ENCODE measurements at regions not wholly inside any gene's neighbourhood (a gene's known extent, or its start where the extent isn't known, plus 50 kb on each side); places are given as distances from the start of the nearest gene placed in this dataset.
"Not testable (repeated sequence)": the region's sequence is repeated elsewhere in the genome, so short reads cannot be mapped to it uniquely, and the experiment has no call there.

DNA sequence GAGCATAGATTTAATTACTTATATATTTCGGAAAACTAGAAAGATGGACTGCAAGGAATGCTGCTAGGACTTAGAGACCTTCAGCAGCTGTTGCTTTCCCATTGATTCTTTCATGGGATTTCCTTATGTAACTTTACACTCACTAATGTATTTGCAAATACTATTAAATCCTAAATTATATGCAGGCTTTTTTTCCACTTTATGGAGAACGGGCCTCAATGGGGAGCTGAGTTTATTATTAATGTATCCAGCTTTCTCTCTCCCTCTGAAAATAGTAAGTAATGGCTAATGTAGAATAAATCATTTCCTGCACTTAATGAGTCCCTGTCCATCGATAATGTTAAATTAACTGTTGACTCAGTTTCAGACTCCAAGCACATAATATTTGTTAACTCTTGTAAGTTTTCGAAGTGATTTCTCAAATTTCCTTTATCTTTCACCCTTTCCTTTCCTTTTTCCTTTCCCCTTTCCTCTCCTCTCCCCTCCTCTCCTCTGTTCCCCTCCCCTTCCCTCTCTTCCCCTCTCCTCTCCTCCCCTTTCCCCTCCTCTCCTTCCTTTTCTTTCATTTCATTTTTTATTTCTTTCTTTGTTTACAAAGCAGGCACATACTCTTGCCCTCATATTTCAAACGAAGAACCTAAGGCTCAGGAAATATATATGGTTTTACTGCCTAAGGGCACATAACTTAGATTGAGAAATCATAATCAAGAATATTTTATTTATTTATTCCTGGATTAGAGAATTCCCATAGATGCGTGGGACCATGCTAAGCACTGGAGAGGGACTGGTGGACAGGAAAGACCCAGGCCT lies 503.6 kb downstream of the MMUT start:
- no peak for DNase-seq (ENCODE audit: extremely low read depth, low read depth)
- no peak overlapping the region for H3K4me3 ChIP-seq (replicated peaks; ENCODE audit: low read depth, low read length)
- TF ChIP-seq, protein P1, sequence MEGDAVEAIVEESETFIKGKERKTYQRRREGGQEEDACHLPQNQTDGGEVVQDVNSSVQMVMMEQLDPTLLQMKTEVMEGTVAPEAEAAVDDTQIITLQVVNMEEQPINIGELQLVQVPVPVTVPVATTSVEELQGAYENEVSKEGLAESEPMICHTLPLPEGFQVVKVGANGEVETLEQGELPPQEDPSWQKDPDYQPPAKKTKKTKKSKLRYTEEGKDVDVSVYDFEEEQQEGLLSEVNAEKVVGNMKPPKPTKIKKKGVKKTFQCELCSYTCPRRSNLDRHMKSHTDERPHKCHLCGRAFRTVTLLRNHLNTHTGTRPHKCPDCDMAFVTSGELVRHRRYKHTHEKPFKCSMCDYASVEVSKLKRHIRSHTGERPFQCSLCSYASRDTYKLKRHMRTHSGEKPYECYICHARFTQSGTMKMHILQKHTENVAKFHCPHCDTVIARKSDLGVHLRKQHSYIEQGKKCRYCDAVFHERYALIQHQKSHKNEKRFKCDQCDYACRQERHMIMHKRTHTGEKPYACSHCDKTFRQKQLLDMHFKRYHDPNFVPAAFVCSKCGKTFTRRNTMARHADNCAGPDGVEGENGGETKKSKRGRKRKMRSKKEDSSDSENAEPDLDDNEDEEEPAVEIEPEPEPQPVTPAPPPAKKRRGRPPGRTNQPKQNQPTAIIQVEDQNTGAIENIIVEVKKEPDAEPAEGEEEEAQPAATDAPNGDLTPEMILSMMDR (IDR thresholded peaks at IDR 0.05; ENCODE audit: low read depth, low read length, missing control alignments): no peak

DNA sequence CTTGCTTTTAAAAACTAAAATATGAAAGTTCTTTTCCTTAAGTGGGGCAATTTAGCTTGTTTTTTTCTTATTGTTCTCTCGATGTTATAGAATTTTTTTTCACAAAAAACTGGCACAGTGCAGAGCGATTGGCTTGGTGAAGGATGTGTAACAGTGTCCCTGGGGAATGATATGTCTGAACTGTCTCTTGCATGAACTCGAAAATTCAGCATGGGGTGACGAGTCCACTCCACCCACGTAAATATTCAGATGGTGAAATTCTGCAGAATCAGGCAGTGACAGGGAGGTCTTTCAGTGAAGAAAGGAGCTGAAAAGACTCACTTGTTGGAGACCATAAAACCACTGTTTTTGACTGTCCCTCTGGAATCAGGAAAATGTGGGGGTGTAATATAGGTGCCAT lies 505.3 kb downstream of the MMUT start:
- no peak for DNase-seq (ENCODE audit: extremely low read depth, low read depth)
- no peak overlapping the region for H3K4me3 ChIP-seq (replicated peaks; ENCODE audit: low read depth, low read length)
- TF ChIP-seq, protein P1 (IDR thresholded peaks at IDR 0.05; ENCODE audit: low read depth, low read length, missing control alignments): no peak

DNA sequence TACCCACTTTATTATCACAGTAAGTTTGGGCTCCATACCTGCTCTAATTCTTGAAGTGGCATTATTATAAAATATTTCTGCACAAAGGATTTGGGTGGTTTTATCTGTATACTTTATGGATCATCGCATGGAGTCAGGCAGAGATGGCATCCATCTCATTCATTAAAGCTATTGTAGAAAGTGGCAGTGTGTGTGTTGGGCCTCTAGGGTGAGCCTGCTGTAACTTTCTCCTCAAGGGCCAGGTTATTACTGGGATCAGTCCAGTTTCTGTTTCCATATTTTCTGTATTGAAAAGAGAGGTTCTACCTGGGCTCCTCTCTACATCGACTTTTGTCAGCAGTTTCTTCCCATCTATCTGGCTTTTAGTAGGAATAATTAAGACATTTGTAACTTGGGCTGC lies 511.1 kb downstream of the MMUT start:
- DNase-seq (ENCODE audit: extremely low read depth, low read depth): no peak
- no peak overlapping the region for H3K4me3 ChIP-seq (replicated peaks; ENCODE audit: low read depth, low read length)
- TF ChIP-seq, protein P1 (IDR thresholded peaks at IDR 0.05; ENCODE audit: low read depth, low read length, missing control alignments): no peak

DNA sequence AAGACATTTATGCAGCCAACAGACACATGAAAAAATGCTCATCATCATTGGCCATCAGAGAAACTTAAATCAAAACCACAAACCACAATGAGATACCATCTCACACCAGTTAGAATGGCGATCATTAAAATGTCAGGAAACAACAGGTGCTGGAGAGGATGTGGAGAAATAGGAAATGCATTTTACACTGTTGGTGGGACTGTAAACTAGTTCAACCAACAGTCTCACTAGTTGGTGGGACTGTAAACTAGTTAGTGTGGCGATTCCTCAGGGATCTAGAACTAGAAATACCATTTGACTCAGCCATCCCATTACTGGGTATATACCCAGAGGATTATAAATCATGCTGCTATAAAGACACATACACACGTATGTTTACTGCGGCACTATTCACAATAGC lies 518.8 kb downstream of the MMUT start:
- not testable (repeated sequence) for H3K4me3 ChIP-seq (replicated peaks; ENCODE audit: low read depth, low read length); DNase-seq (ENCODE audit: extremely low read depth, low read depth)

DNA sequence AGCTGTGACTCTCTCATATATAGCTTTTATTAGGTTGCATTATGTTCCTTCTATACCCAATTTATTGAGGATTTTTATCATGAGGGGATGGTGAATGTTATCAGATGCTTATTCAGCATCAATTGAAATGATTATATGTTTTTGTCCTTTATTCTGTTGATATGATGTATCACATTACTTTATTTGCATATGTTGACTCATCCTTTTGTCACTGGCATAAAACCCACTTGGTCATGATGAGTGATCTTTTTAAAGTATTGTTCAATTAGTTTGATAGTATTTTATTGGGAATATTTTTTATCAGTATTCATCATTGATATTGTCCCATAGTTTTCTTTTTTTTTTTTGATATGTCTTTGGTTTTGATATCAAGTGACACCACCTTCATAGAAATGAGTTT lies 529.9 kb downstream of the MMUT start:
- TF ChIP-seq, protein P1 (IDR thresholded peaks at IDR 0.05; ENCODE audit: low read depth, low read length, missing control alignments): no peak

DNA sequence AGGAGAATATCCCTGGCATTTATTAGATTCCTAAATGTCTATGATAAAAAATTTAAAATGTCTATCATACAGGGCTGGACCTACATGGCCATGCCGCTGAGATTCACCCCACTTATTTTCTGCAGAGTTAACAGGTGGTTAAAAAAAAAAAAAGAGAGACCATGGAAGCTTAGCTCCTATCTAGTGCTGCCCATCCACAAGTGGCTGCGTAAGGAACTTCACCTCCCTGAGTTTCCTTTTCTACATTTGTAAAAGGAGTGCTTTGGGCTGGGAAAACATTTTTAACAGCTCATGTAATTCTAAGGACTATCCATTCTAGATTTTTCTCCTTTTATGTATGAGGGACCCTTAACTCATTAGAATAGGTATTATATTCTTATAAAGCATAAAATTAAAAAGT lies 534.1 kb downstream of the MMUT start:
- DNase-seq (ENCODE audit: extremely low read depth, low read depth): no peak
- H3K4me3 ChIP-seq (replicated peaks; ENCODE audit: low read depth, low read length): no peak overlapping the region

More for the DNA sequence above, 529.9 kb downstream of the MMUT start:
- no peak overlapping the region for H3K4me3 ChIP-seq (replicated peaks; ENCODE audit: low read depth, low read length)
- no peak for DNase-seq (ENCODE audit: extremely low read depth, low read depth)

DNA sequence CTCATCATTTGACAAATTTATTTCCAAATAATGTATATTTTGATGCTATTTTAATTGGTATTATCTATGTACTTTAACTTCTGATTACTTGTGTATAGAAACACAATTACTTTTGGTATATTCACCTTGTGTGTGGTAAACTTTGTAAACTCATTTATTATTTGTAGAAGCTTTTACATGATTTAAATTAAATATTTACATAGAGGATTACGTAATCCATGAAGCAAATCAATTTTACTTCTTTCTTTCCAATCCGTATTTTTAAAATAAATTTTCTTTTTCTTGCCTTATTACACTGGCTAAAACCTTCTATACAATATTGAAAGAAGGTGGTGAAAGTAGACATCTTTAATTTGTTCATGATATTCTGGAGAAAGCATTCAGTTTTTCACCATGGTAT lies 540.2 kb downstream of the MMUT start:
- TF ChIP-seq, protein P1 (IDR thresholded peaks at IDR 0.05; ENCODE audit: low read depth, low read length, missing control alignments): no peak
- H3K4me3 ChIP-seq (replicated peaks; ENCODE audit: low read depth, low read length): no peak overlapping the region
- no peak for DNase-seq (ENCODE audit: extremely low read depth, low read depth)

More for the DNA sequence above, 534.1 kb downstream of the MMUT start:
- TF ChIP-seq, protein P1 (IDR thresholded peaks at IDR 0.05; ENCODE audit: low read depth, low read length, missing control alignments): no peak
